Neural progenitor cell (in vitro differentiated cells): ENCODE measurements at regions not wholly inside any gene's neighbourhood (a gene's known extent, or its start where the extent isn't known, plus 50 kb on each side); places are given as distances from the start of the nearest gene placed in this dataset.

ENCODE experiments used
- EZH2 ChIP-seq: fragments of 200-600 bp; sonication (generic); IDR thresholded peaks from 2 replicates; pipeline ENCODE4 v1.6.1; 2017; ENCODE audit warnings: antibody characterized with exemption, mild to moderate bottlenecking, moderate library complexity
- EZH2phosphoT487 ChIP-seq: fragments of 200-600 bp; sonication (generic); IDR thresholded peaks from 2 replicates; pipeline ENCODE4 v1.6.1; 2017; ENCODE audit warnings: antibody characterized with exemption
- TF ChIP-seq, protein P1 (sequence below): fragments of 200-600 bp; sonication (generic); IDR thresholded peaks from 2 replicates; pipeline ENCODE4 v1.5.1; 2017; ENCODE audit warnings: antibody characterized with exemption, mild to moderate bottlenecking

DNA sequence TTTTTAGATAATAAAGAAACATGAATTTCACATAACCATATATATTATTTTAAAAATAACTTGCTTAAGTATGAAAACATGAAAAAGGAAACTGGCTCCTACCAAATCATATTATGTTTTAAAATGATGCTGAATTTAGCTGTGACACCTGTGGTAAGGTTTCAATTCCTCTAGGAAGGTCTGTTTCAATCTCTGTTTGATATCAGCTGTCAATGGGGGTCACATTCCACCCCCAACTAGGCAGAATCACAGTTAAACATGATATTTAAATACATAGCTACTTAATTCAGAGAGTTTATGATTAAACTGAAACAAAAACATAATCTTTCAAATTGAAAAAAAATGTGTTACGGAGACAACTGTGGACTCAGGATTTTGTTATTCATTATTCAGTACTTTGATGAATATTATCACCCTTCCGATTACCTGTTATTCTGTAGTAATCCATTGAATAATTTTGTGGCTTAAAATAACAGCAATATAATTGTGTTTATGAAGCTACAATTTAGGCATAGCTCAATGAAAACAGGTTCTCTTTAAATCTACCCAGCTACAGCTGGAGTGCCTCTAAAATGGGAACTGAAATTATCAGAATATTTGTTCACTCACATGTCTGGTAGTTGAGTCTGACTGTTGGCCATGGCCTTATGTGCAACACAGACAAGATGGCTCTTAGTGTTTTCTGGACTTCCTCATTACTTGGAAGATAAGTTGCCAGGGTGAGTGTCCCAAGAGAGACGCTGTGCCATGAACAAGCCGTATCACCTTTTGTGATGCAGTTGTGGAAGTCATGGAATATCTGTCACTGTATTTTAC is 244.6 kb upstream of the ANO3 start:
- TF ChIP-seq, protein P1, sequence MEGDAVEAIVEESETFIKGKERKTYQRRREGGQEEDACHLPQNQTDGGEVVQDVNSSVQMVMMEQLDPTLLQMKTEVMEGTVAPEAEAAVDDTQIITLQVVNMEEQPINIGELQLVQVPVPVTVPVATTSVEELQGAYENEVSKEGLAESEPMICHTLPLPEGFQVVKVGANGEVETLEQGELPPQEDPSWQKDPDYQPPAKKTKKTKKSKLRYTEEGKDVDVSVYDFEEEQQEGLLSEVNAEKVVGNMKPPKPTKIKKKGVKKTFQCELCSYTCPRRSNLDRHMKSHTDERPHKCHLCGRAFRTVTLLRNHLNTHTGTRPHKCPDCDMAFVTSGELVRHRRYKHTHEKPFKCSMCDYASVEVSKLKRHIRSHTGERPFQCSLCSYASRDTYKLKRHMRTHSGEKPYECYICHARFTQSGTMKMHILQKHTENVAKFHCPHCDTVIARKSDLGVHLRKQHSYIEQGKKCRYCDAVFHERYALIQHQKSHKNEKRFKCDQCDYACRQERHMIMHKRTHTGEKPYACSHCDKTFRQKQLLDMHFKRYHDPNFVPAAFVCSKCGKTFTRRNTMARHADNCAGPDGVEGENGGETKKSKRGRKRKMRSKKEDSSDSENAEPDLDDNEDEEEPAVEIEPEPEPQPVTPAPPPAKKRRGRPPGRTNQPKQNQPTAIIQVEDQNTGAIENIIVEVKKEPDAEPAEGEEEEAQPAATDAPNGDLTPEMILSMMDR = no peak
- TF ChIP-seq EZH2 (no peak), EZH2phosphoT487 (no peak)
